NCI-H460 (cell line): ENCODE measurements at regions not wholly inside any gene's neighbourhood (a gene's known extent, or its start where the extent isn't known, plus 50 kb on each side); places are given as distances from the start of the nearest gene placed in this dataset.

Experiments
- DNase-seq: peaks from one replicate; pipeline ENCODE4 v3.0.0-alpha.2; 2016; ENCODE audit warnings: low read depth; ENCODE audit errors: extremely low read depth
- small RNA-seq, 2 experiments: library from RNA; depleted of rRNA; stranded (forward); fragments of <200 nt; gene quantifications; one replicate each; pipeline ENCODE3, GENCODE V24; 2014

- no peak for DNase-seq
These were observed 151.0 kb upstream of the LMO3 start for GRCh38 chr12:16756833-16757555.

GRCh38 chr12:16730772-16731171 is 124.8 kb upstream of the LMO3 start:
- DNase-seq: no peak

- DNase-seq: no peak
These were observed 120.9 kb upstream of the LMO3 start for GRCh38 chr12:16726879-16727278.

- no peak for DNase-seq
These were observed 113.9 kb upstream of the LMO3 start for GRCh38 chr12:16719713-16720416.

- no peak for DNase-seq
These were observed 111.0 kb upstream of the LMO3 start for GRCh38 chr12:16716928-16717327.

- DNase-seq: no peak
These were observed 86.1 kb upstream of the LMO3 start for GRCh38 chr12:16692099-16692498.

- DNase-seq: no peak
These were observed 85.7 kb upstream of the LMO3 start for GRCh38 chr12:16691624-16692023.

GRCh38 chr12:16688200-16688599 is 82.2 kb upstream of the LMO3 start:
- DNase-seq: no peak

GRCh38 chr12:16685107-16685506 is 79.1 kb upstream of the LMO3 start:
- DNase-seq: no peak

GRCh38 chr12:16681196-16681595 is 75.2 kb upstream of the LMO3 start:
- DNase-seq: no peak

GRCh38 chr12:16675438-16675837 is 69.5 kb upstream of the LMO3 start:
- DNase-seq: no peak

GRCh38 chr12:16674885-16675284 is 68.9 kb upstream of the LMO3 start:
- DNase-seq: no peak

- DNase-seq: no peak
These were observed 64.6 kb upstream of the LMO3 start for GRCh38 chr12:16670456-16671050.

- no peak for DNase-seq
These were observed 63.8 kb upstream of the LMO3 start for GRCh38 chr12:16669756-16670155.

- no peak for DNase-seq
These were observed 62.2 kb upstream of the LMO3 start for GRCh38 chr12:16668198-16668597.

GRCh38 chr12:16658699-16659098 is 52.7 kb upstream of the LMO3 start:
- no peak for DNase-seq

Small RNA genes in the stretch of these regions (small RNA-seq; reads per million reads assigned to genes)
- gene RNU6-837P: 0 reads per million in 2 experiments
